A673 (cell line): ENCODE measurements at regions not wholly inside any gene's neighbourhood (a gene's known extent, or its start where the extent isn't known, plus 50 kb on each side); places are given as distances from the start of the nearest gene placed in this dataset.

Source experiments
- EZH2 ChIP-seq: fragments of 200-600 bp; sonication (generic); IDR thresholded peaks from 2 replicates; pipeline ENCODE4 v1.6.1; 2017; ENCODE audit warnings: borderline replicate concordance, low read depth, mild to moderate bottlenecking, mixed read lengths, antibody characterized with exemption, low read length; ENCODE audit not compliant: poor library complexity, severe bottlenecking
- TF ChIP-seq, protein P1 (sequence below): fragments of 300-800, 200-600 bp; sonication (generic); conservative IDR thresholded peaks from 2 replicates; pipeline ENCODE4 v1.5.1; 2017; ENCODE audit warnings: low read depth, mild to moderate bottlenecking, antibody characterized with exemption, low read length, moderate library complexity, mixed read lengths

DNA sequence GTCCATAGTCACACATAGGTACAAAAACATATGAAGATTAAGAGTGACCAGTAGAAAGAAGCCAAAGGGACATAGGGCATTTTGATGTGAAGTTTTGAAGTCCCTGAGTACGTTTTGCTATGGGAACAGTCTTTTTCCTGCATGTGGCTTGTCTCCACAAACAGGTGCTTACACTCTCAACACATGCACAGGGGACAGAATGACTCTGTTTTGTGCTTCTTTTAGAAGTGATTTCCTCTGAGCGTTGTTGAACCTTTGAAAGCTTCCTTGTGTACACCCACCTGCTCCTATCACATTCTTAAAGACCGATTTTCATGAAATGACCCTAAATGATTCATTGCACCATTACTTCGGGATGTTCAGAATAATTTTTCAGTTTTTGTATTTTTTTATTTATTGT lies 338.8 kb upstream of the CDH4 start:
- TF ChIP-seq, protein P1, sequence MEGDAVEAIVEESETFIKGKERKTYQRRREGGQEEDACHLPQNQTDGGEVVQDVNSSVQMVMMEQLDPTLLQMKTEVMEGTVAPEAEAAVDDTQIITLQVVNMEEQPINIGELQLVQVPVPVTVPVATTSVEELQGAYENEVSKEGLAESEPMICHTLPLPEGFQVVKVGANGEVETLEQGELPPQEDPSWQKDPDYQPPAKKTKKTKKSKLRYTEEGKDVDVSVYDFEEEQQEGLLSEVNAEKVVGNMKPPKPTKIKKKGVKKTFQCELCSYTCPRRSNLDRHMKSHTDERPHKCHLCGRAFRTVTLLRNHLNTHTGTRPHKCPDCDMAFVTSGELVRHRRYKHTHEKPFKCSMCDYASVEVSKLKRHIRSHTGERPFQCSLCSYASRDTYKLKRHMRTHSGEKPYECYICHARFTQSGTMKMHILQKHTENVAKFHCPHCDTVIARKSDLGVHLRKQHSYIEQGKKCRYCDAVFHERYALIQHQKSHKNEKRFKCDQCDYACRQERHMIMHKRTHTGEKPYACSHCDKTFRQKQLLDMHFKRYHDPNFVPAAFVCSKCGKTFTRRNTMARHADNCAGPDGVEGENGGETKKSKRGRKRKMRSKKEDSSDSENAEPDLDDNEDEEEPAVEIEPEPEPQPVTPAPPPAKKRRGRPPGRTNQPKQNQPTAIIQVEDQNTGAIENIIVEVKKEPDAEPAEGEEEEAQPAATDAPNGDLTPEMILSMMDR: no peak
- no peak for TF ChIP-seq EZH2
